NCI-H345 treated with DMSO at 0.1 percent for 48 hours (cell line): ENCODE measurements at regions not wholly inside any gene's neighbourhood (a gene's known extent, or its start where the extent isn't known, plus 50 kb on each side); places are given as distances from the start of the nearest gene placed in this dataset.
"Not testable (repeated sequence)": the region's sequence is repeated elsewhere in the genome, so short reads cannot be mapped to it uniquely, and the experiment has no call there.

Source experiments
- DNase-seq: peaks from one replicate; lab custom pipeline; 2025; ENCODE audit not compliant: unreplicated experiment; lab: John Stamatoyannopoulos, UW

DNA sequence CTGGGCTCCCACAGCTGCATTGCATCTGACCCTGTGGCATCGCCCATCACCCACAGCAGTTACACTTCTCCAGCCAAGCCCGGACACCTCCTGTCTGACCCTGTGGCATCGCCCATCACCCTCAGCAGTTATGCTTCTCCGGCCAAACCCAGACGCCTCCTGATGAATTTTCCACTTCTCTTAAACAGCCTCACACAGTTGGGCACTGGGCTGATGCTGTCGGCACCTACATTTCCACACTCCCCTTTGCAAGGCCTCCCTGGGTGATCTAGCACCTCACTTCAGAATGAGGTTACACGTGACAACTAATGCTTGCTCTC is 175.2 kb upstream of the ARID1B start:
- DNase-seq, result no peak

DNA sequence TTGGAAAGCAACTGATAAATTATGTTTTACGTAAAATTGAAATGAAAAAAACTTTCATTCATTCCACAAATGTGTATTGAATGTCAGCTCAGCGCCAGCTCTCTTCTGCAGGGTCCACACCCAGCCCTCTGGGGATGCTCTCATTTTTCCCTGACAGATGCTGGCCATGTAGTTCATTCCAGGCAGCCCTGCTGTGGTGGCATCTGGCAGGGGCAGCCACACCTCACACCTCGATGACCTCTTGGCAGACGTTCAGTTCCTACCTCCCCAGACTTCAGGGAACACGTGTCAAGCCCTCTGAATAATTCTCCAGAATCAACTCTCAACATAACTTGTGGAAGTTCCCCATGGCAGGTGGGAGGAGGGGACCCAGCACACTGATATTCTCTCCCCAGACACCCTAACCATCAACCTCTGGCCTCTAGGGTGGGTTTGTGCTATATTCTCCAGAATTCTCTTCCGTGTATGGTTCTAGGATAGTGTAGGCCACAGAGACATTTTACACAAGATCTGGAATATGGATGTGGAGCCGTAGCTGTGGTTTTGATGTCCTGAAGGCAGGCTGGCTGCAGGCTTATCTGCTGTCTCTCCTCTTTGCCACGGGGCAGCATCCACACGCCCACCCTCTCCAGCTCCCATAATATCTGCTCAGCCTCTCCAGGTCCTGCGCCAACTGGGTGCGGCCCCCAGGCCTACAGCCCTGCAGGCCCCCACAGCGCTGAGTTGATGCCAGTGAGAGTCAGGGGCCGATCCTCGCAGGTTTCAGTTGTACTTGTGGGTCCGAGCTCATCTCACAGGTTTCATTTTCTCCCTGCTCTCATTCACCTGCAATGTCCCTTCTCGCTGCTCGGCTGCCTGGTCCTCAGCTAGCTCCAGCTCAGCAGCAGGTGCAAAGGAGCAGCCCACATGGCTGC is 175.8 kb upstream of the ARID1B start:
- DNase-seq, result no peak

DNA sequence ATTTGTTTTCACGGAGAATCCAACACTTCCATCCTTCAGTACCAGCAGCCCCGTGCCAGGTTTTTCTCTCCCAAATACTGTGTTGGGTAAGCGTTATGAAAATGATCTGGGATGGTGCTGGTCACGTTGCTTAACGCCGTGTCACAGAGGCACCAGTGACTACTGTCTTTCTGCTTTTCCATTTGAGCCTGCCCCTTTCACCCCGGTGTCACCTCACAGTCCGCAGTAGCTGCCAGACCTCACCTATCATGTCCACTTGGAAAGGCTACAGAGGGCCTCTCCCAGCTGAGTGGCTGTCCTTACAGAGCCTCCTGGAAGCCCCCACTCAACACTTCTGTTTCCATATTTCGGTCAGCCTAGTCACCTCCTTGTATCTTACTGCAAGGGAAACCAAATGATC is 176.5 kb upstream of the ARID1B start:
- no peak for DNase-seq

DNA sequence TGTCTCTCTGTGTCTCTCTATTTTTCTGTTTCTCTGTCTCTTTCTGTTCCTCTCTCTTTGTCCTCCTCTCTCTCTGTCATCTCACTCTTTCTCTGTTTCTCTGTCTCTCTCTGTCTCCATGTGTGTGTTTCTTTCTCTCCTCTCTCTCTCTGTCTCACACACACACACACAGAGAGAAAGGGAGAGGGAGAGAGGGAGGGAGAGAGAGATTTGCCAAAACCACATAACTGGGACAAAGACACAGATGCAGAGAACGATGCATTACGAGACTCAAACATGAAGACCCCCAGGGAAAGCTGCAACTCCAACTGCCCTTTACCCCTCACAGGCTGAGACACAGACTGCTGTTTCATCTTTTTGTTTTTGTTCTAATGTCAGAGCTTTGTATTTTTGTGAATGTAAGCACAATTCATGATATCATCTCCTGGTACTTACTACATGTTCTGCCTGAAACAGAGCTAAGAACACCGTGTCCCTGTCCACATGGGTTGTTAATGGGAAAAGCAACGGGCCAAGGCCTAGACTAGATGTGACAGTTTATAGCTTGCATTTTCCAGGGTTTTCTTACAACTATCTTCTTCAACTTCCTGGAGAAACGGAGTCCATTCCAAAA is 177.1 kb upstream of the ARID1B start:
- no peak for DNase-seq

DNA sequence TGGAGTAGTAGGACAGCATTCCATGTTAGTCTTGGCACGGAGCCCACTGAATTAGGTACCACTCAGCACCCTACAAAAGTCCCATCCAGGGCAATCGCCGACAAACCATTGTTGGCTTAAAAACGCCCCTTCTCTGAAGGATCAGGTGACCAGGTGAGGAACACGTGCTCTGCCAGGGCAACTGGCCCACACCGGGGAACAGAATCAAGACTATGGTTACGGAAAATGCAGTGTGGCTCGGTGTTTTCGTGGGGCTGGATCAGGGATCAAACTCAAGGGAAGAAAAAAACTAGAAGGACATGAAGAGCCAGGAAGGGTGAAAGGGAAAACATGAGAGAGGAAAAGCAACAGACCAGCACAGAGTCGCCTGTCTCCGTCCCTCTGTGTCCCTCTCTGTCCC is 177.8 kb upstream of the ARID1B start:
- DNase-seq, result peak; percentile 67

DNA sequence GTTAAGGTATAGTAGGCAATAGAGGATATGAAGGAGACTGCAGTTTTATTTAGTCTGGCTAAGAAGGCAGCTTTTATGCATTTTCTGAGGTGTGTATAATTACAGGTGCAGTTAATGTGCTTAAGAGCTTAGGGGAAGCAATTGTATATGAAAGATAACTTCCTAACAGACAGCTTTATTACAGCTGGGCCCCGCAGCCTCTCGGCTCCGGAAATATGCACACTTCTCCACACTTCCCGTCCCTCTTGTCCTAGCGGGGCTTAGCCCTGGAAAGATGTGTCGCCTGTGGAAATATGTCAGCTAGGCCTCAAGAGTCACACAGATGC is 178.4 kb upstream of the ARID1B start:
- DNase-seq, result peak; percentile 61

DNA sequence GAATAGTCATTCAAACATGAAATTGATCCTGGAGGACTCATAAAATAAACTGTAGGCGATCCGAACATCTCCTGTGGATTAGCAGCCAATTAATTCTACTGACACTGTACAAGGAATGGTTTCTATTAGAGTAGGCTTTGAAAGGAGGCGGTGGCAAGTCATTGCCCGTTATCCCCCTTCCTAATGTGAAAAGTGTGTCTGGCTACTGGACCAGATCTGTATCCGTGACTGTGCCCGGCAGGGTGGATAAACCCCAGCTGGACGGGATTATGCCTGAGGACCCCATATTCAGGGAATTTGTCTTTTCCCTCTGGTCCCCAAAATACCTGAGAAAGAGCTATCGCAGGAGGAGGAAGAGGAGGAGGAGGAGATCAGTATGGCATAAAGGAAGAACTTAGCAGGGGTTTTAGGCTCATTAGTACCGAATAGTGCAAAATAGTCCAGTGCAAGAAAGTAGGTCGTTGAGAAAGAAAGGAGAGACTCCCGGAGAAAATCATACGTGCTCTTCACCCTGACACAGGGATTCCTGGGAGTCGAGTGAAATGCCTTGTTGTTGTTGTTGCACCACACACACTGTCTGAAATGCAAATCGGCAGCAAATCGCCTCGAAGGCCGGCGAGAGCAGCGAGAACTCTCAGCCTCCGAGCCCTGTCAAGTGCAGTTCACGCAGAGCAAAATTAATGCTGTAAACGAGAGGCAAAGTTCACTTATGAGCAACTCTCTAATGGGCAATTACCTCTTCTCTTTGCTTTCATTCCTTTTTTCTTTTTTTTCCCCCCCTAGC is 178.9 kb upstream of the ARID1B start:
- DNase-seq, result no peak

DNA sequence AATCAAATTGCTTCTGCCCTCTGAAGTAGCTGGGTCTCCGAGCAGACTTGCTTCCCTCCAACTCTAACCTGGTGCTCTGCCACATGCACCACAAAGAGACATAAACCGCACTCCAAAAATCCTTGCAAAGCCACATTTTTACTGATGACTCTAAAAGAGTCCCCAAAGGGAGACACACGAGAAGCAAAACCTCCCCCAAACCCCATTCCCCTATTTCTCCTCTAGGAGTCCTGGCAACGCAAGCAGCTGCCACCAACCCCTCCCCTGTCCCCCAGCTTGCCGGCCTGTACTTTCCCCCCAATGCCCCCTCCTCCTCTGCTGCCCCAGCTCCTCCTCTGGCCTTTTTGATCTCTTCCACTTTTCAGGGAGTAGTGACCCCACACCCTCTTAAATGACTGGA is 180.1 kb upstream of the ARID1B start:
- DNase-seq, result no peak

DNA sequence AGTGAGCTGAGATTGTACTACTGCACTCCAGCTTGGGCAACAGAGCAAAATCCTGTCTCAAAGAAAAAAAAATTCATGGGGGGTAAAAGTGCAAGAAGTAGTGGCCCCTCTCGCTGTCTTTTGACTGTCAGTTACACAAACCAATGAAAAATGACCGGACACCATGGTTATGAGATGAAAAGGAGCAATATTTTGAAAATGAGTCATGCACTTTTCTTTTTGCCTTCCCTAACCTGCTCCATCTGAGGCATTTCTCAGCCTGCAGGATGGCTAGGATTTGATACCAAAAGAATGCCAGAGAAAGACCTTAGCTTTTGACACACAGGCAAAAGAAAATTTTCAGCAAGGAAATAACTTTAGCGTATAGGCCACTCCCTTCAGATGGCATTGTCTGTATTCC is 181.7 kb upstream of the ARID1B start:
- DNase-seq, result no peak

DNA sequence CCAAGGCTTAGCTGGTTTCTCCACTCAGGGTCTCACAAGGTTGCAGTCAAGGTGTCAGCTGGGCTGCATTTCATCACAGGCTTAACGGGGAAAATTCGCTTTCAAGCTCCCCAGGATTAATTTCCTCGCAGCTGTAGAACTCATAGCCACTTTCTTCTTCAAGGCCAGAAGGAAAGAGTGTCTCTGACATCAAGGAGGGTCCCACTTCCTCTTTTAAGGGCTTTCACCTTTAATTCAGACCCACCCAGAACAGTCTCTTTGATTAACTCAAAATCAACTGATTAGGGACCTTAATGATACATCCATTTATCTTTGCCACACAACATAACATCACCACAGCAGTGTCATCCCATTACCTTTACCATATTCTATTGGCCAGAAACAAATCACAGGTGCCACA is 183.3 kb upstream of the ARID1B start:
- DNase-seq, result no peak

DNA sequence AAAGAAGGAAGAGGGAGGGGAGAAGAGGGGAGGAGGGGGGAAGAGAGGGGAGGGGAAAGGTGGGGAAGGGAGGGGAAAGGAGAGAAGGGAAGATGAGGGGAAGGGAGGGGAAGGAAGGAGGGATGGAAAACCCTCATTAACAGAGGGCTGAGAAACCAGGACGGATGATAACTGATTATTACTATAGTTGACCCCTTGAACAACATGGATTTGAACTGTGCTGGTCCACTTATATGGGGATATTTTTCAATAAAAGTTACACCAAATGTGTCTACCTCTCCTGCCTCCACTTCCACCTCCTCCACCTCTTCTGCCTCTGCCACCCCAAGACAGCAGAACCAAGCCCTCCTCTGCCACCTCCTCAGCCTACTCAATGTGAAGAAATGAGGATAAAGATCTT is 184.1 kb upstream of the ARID1B start:
- no peak for DNase-seq

DNA sequence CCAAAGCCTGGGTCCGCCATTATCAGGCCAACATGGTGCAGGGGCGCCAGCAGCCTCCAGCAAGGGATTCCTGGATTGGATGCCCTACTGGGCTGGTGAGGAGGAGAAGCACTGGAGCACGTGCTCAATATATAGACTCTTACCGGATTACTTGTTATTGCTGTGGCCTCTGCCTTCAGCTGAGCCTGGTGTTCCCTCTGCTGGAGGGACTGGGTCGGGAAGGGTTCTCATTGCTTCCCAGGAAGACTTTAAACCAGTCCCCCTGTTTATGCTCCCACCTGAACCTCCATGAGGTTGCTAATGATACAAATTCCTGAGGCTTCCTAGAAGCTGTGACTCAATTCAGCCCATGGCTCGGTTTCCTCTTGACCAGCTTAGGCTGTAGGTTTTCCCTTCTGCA is 186.7 kb upstream of the ARID1B start:
- no peak for DNase-seq

DNA sequence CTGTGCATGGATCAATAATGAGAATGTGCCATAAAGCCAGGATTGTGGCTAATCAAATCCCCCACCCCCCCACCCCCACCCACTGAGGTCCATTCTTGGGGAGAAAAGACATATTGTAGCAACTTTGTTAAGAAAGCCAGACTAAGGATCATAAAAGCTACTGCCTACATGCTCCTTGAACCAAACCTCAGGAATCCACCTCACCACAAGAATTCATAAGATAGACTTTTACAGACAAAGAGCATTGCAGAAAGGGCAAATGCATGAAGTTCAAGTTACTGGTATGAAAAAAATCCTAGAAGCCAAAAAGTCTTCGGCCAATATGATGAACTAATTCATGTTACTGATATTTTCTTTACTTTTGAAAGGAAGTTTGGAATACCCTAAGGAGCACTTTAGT is 187.9 kb upstream of the ARID1B start:
- no peak for DNase-seq

DNA sequence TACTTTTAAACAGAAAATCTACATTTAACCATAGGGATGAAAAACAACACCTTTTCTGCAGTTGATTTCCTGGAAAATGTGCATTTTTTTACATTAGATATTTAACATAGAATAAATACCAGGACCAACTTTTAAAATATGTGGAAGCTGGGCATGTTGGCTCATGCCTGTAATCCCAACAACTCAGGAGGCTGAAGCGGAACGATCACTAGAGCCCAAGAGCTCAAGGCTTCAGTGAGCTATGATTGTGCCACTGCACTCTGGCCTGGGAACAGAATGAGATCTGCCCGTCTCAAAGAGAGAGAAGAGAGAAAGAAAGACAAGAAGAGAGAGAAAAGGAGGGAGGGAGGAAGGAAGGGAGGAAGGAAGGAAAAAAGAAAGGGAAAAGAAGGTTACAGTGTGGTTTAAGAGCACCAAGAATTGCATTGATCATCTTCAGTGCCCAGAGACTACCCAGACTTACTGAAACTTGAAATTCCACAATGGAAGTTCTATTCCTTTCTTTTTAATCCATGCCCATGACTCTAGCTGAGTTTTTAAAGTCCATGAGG is 189.4 kb upstream of the ARID1B start:
- DNase-seq, result no peak

DNA sequence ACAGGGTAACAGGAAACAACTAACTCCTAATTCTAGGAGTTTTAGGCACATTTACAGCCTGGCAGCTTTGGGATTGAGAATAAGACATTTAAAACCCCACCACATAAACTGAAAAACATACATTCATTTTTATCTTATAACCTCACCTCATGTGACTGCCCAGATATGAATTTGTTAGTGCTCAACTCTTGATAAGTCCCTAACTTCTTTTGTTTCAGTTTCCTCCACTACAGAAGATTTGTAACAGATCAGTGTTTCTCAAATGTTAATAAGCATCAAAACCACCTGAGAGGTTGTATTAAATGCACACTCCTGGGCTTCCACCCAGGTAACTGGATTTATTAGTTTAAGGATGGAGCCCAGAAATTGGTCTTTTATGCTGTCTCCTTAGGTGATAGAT is 190.1 kb upstream of the ARID1B start:
- no peak for DNase-seq

DNA sequence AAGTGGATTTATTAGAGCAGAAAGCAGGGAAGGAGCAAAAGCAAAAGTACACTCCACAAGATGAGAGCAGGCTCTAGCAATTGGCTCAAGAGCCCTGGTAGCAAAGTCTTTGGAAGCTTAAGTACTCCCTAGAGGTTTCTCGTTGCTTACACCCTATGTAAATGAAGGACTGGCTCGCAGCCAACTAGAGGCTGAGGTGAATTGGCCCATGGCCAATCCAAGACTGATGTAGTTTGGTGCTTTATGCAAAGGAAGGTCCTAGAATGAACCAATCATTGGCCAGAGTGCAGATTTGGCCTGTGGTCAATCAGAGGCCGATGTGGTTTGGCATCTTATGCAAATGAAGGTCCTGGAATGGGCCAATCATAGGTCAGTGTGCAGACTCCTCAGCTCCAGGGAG is 191.3 kb upstream of the ARID1B start:
- DNase-seq, result peak; percentile 90

DNA sequence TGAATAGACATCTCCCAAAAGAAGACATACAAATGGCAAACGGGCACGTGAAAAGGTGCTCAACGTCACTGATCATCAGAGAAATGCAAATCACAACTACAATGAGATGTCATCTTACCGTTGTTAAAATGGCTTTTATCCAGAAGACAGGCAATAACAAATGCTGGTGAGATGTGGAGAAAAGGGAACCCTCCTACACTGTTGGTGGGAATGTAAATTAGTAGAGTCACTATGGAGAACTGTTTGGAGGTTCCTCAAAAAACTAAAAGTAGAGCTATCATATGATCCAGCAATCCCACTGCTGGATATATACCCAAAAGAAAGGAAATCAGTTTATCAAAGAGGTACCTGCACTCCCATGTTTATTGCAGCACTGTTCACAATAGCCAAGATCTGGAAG is 193.1 kb upstream of the ARID1B start:
- not testable (repeated sequence) for DNase-seq

DNA sequence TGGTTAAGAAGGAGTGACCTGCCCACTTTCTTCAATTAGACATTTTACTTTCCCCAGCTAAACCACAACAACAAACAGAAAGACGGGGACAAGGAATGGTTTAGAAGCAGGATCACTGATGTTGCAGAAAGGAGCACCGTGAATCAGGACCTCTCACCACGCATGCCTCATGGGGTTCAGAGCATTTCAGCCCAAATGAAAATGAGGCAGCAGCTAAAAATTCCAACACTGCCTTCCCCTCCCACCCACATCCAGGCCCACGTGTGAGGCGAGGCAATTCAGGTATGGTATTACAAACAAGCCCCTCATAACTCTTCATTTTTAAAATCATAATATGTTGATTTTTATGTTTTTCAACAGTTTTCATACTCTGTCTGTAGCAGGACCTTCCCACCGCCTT is 194.1 kb upstream of the ARID1B start:
- no peak for DNase-seq

DNA sequence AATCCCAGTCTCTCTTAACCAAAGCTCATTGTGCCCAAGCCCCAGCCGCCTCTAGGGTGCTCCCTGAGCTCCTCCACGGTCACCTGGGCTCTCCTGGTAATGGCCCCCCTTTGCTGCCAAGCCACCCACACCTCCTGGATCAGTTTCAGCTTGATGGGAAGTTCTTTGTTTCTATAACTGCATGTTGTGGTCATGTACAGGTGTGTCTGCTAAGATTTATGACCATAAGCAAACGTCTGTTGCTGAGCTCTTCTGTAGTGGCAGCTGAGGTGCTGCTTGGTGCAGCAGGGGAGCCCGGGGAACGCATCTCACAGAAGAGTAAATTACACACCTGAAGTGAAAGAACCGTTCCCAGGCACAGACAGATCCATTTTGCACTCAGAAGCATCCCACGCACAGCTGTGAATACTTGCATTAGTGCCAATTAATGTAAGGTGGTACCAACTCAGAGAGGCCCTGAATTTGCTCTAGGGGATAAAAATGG is 194.6 kb upstream of the ARID1B start:
- peak; percentile 88 for DNase-seq

DNA sequence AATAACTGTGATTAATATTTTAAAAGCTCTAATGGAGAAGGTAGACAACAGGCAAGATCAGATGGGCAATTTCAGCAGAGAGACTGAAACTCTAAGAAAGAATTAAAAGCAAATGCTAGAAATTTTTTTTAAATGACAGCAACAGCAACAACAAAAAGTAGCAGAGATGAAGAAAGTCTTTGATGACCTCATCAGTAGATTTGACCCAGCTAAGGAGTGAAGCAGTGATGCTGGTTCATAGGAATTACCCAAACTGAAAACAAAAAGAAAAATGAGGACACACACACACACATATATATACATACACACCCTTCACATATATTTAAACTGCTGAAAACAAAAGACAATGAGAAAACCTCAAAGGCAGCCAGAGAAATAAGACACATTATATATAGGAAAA is 197.6 kb upstream of the ARID1B start:
- DNase-seq, result no peak

DNA sequence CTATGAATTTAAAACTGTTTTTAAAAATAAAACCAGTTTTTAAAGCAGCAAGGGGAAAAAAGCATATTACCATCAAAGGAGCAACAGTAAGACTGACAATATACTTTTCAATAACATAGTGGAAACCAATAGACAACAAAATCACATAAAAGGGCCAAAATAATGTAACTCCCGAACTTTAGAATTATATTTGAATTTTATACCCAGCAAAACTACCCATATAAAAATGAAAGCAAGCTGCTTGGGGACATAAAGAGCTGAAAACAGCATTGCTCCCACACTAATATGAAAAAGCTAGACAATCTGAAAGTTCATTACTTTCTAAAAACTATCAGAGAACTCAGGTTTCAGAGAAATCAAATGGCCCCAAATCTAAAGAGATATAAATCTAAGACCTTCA is 199.4 kb upstream of the ARID1B start:
- no peak for DNase-seq

DNA sequence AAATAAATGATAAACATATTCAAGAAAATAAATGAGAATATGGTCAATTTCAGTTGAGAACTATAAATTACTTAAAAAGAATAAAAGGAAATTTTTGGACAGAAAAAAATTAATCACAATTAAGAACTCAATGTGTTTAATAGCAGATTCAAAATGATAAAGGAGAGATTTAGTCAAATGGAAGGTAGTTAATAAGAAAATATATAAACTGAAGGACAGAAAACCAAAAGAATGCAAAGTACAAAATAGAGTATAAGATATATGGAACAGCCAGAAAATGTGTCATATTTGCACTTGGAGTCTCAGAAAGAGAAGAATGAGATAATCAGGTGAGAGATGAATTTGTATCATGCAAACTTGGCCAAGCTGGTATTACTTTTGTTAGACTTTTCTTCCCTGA is 201.8 kb upstream of the ARID1B start:
- DNase-seq, result no peak
